ENCODE measurements at regions not wholly inside any gene's neighbourhood (a gene's known extent, or its start where the extent isn't known, plus 50 kb on each side); places are given as distances from the start of the nearest gene placed in this dataset.

GRCh38 chr14:61154641-61155040 is 126.5 kb downstream of the TMEM30B start:
- TF ChIP-seq, protein P1, sequence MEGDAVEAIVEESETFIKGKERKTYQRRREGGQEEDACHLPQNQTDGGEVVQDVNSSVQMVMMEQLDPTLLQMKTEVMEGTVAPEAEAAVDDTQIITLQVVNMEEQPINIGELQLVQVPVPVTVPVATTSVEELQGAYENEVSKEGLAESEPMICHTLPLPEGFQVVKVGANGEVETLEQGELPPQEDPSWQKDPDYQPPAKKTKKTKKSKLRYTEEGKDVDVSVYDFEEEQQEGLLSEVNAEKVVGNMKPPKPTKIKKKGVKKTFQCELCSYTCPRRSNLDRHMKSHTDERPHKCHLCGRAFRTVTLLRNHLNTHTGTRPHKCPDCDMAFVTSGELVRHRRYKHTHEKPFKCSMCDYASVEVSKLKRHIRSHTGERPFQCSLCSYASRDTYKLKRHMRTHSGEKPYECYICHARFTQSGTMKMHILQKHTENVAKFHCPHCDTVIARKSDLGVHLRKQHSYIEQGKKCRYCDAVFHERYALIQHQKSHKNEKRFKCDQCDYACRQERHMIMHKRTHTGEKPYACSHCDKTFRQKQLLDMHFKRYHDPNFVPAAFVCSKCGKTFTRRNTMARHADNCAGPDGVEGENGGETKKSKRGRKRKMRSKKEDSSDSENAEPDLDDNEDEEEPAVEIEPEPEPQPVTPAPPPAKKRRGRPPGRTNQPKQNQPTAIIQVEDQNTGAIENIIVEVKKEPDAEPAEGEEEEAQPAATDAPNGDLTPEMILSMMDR (IDR thresholded peaks at IDR 0.05), result no peak
- TF ChIP-seq POLR2AphosphoS5 (IDR thresholded peaks at IDR 0.05) (no peak), POLR2A (IDR thresholded peaks at IDR 0.05) (no peak)
